ENCODE measurements at regions not wholly inside any gene's neighbourhood (a gene's known extent, or its start where the extent isn't known, plus 50 kb on each side); places are given as distances from the start of the nearest gene placed in this dataset.

DNA sequence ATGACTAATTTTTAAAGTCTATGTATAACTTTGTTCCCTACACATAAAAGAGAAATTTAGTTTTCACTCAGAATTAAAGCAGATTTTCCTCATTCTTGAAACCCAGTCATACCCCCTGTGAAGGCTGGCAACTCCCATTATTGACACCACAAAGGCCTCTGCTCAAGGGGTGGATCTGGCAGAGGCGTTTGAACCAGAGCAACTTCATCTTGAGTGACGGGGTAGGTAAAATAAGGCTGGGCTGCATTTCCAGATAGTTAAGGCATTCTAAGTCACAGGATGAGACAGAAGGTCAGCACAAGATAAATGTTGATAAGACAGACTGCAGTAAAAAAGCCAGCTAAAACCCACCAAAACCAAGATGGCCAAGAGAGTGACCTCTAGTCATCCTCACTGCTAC lies 177.2 kb upstream of the OR13F1 start:
- H3K9ac ChIP-seq (ENCODE audit: low read length in 3 of 3): no peak overlapping the region
- FAIRE-seq (no peak), DNase-seq (no peak)
- no peak overlapping the region for H3K27ac ChIP-seq (ENCODE audit: low read depth in 2 of 2, low read length in 2 of 2)
- no peak overlapping the region for H3K4me3 ChIP-seq (ENCODE audit: low read length in 3 of 3)
- H3K27me3 ChIP-seq (ENCODE audit: control insufficient read depth, insufficient read depth, low read length): no peaks in the 10 kb centered on the region
- intact Hi-C loops (cut with DNase I): no loop called here
- TF ChIP-seq, protein P1, sequence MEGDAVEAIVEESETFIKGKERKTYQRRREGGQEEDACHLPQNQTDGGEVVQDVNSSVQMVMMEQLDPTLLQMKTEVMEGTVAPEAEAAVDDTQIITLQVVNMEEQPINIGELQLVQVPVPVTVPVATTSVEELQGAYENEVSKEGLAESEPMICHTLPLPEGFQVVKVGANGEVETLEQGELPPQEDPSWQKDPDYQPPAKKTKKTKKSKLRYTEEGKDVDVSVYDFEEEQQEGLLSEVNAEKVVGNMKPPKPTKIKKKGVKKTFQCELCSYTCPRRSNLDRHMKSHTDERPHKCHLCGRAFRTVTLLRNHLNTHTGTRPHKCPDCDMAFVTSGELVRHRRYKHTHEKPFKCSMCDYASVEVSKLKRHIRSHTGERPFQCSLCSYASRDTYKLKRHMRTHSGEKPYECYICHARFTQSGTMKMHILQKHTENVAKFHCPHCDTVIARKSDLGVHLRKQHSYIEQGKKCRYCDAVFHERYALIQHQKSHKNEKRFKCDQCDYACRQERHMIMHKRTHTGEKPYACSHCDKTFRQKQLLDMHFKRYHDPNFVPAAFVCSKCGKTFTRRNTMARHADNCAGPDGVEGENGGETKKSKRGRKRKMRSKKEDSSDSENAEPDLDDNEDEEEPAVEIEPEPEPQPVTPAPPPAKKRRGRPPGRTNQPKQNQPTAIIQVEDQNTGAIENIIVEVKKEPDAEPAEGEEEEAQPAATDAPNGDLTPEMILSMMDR (IDR thresholded peaks at IDR 0.05; ENCODE audit: borderline replicate concordance, extremely low read depth, insufficient read depth): no peak
- no peaks in the 10 kb centered on the region for H3K9me3 ChIP-seq (ENCODE audit: control insufficient read depth in 2 of 3, insufficient read depth in 1 of 3, low read length in 3 of 3)
- H3K4me1 ChIP-seq (ENCODE audit: control insufficient read depth in 2 of 3, insufficient read depth in 2 of 3, low read depth in 1 of 3, low read length in 3 of 3): no peaks in the 10 kb centered on the region
- H3K36me3 ChIP-seq (ENCODE audit: control insufficient read depth in 2 of 3, insufficient read depth in 3 of 3, low read length in 3 of 3): no peaks in the 10 kb centered on the region

DNA sequence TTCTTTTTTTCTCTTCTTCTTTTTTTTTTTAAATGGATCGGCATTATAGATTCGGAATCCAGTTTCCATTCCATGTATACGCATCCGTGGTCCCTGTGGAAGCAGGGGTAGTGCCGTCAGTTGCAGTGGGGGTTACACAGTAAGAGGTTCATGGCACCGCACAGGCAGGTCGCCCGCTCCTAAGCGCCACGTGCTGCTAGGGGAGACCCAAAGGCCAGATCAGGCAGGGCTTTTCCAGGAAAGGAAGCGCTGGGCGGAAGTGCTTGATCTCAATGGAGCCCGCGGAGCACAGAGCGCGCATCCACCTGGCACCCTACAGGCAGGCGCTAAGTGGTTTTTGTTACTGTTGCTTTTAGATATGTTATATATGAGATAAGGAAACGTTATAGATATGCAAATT lies 174.8 kb upstream of the OR13F1 start:
- TF ChIP-seq, protein P1 (IDR thresholded peaks at IDR 0.05; ENCODE audit: borderline replicate concordance, extremely low read depth, insufficient read depth): no peak
- no peak for DNase-seq
- H3K9ac ChIP-seq (ENCODE audit: low read length in 3 of 3): no peak overlapping the region
- H3K4me3 ChIP-seq (ENCODE audit: low read length in 3 of 3): no peak overlapping the region
- peaks cover 0 to 2% (median 0%) of the 10 kb centered on the region in 3 donors for H3K9me3 ChIP-seq (ENCODE audit: control insufficient read depth in 2 of 3, insufficient read depth in 1 of 3, low read length in 3 of 3)
- no peaks in the 10 kb centered on the region for H3K27me3 ChIP-seq (ENCODE audit: control insufficient read depth, insufficient read depth, low read length)
- intact Hi-C loops (cut with DNase I): no loop called here
- H3K4me1 ChIP-seq (ENCODE audit: control insufficient read depth in 2 of 3, insufficient read depth in 2 of 3, low read depth in 1 of 3, low read length in 3 of 3): no peaks in the 10 kb centered on the region
- no peaks in the 10 kb centered on the region for H3K36me3 ChIP-seq (ENCODE audit: control insufficient read depth in 2 of 3, insufficient read depth in 3 of 3, low read length in 3 of 3)
- H3K27ac ChIP-seq (ENCODE audit: low read depth in 2 of 2, low read length in 2 of 2): no peak overlapping the region
- no peak for FAIRE-seq

DNA sequence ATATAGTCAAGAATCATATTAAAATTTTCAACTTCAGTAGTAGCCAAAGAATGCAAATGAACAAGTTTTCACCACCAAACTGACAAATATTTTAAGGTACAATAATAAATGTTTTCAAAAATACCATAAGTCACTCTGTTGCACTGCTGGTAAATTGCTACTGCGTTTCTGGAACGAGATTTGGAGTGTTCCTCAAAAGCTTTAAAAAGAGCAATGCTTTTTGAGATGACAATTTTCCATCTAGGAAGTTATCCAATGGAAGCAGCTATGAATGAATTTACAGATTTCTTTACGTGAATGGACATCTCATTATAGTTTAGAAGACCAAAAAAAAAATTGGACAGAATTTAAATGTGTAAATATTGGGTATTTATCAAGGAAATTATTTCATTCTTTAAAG lies 173.2 kb upstream of the OR13F1 start:
- Histone ChIP-seq H3K4me3 (ENCODE audit: low read length in 3 of 3) (no peak overlapping the region), H3K27me3 (ENCODE audit: control insufficient read depth, insufficient read depth, low read length) (no peaks in the 10 kb centered on the region), H3K36me3 (ENCODE audit: control insufficient read depth in 2 of 3, insufficient read depth in 3 of 3, low read length in 3 of 3) (no peaks in the 10 kb centered on the region), H3K9me3 (ENCODE audit: control insufficient read depth in 2 of 3, insufficient read depth in 1 of 3, low read length in 3 of 3) (peaks cover 0 to 6% (median 0%) of the 10 kb centered on the region in 3 donors), H3K4me1 (ENCODE audit: control insufficient read depth in 2 of 3, insufficient read depth in 2 of 3, low read depth in 1 of 3, low read length in 3 of 3) (no peaks in the 10 kb centered on the region), H3K9ac (ENCODE audit: low read length in 3 of 3) (no peak overlapping the region), H3K27ac (ENCODE audit: low read depth in 2 of 2, low read length in 2 of 2) (no peak overlapping the region)
- intact Hi-C loops (cut with DNase I): no loop called here
- TF ChIP-seq, protein P1 (IDR thresholded peaks at IDR 0.05; ENCODE audit: borderline replicate concordance, extremely low read depth, insufficient read depth): no peak
- FAIRE-seq (no peak), DNase-seq (no peak)

DNA sequence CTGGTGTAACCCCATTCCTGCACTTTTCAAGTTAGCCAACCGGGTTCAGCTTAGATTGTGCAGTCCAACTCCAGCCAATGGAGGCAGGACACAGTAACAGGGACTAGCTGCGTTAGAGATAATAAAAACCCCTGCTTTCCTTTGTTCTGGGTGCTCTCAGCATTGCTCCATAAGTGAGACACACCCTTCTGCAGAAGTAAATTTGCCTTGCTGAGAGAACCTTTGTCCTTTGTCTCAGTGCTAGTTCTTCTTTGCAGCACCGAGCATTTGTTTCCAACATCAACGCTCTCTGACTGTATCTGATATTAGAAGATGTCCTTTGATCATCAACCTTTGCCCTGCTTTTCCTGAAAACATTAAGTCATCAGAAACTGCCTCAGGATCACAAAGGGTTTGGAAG lies 169.5 kb upstream of the OR13F1 start:
- H3K4me1 ChIP-seq (ENCODE audit: control insufficient read depth in 2 of 3, insufficient read depth in 2 of 3, low read depth in 1 of 3, low read length in 3 of 3): no peaks in the 10 kb centered on the region
- H3K36me3 ChIP-seq (ENCODE audit: control insufficient read depth in 2 of 3, insufficient read depth in 3 of 3, low read length in 3 of 3): no peaks in the 10 kb centered on the region
- H3K9me3 ChIP-seq (ENCODE audit: control insufficient read depth in 2 of 3, insufficient read depth in 1 of 3, low read length in 3 of 3): peaks cover 0 to 6% (median 0%) of the 10 kb centered on the region in 3 donors
- no peak for FAIRE-seq
- no peak for DNase-seq
- intact Hi-C loops (cut with DNase I): no loop called here
- H3K27me3 ChIP-seq (ENCODE audit: control insufficient read depth, insufficient read depth, low read length): no peaks in the 10 kb centered on the region
- TF ChIP-seq, protein P1 (IDR thresholded peaks at IDR 0.05; ENCODE audit: borderline replicate concordance, extremely low read depth, insufficient read depth): no peak
- no peak overlapping the region for H3K4me3 ChIP-seq (ENCODE audit: low read length in 3 of 3)
- no peak overlapping the region for H3K9ac ChIP-seq (ENCODE audit: low read length in 3 of 3)
- H3K27ac ChIP-seq (ENCODE audit: low read depth in 2 of 2, low read length in 2 of 2): no peak overlapping the region
